ENCODE measurements at regions not wholly inside any gene's neighbourhood (a gene's known extent, or its start where the extent isn't known, plus 50 kb on each side); places are given as distances from the start of the nearest gene placed in this dataset.

- no peak overlapping the region for H3K9ac ChIP-seq (ENCODE audit: control insufficient read depth, insufficient read depth, low read length)
- ATAC-seq (no peak), FAIRE-seq (no peak), DNase-seq (ENCODE audit: low read depth, low spot score) (no peak)
- H3K9me3 ChIP-seq (replicated peaks; ENCODE audit: control insufficient read depth, insufficient read depth, low read length): no peaks in the 10 kb centered on the region
- no TSS peak for BruUV-seq (replicated peaks)
- H3K4me3 ChIP-seq: no peak overlapping the region
- no peak overlapping the region for H3K4me2 ChIP-seq (ENCODE audit: control insufficient read depth, insufficient read depth)
- H3K36me3 ChIP-seq (ENCODE audit: control insufficient read depth in 2 of 2, insufficient read depth in 2 of 2, low read length in 1 of 2): no peaks in the 10 kb centered on the region
- intact Hi-C loops (cut with micrococcal nuclease; ENCODE audit: unreplicated experiment): no loop called here
- TF ChIP-seq SMC3 (IDR thresholded peaks at IDR 0.05; ENCODE audit: borderline replicate concordance, low read length) (no peak), TCF12 (IDR thresholded peaks at IDR 0.05; ENCODE audit: low read depth, low read length) (no peak), STAT3 (IDR thresholded peaks at IDR 0.05; ENCODE audit: low read depth, low read length) (no peak), RAD51 (IDR thresholded peaks at IDR 0.05) (peak; percentile 68; the same call in 1 of the 2 replicates), BCL3 (IDR thresholded peaks at IDR 0.05; ENCODE audit: borderline replicate concordance, insufficient read depth, low read depth, low read length, poor library complexity, severe bottlenecking) (peak; percentile 22), BHLHE40 (IDR thresholded peaks at IDR 0.05; ENCODE audit: borderline replicate concordance in 1 of 2, low read depth in 2 of 2, low read length in 1 of 2) (peak in 1 of 2 experiments; percentile 18; a peak in 1 of 4 replicates)
- CTCF ChIA-PET: no interaction called here
- H2AFZ ChIP-seq (ENCODE audit: control insufficient read depth, low read depth, low read length): no peak overlapping the region
- no peaks in the 10 kb centered on the region for H3K4me1 ChIP-seq (ENCODE audit: control insufficient read depth, insufficient read depth, low read length)
- no peaks in the 10 kb centered on the region for H3K27me3 ChIP-seq (replicated peaks in 1 of 2; ENCODE audit: control insufficient read depth in 2 of 2, insufficient read depth in 2 of 2, low read length in 1 of 2)
- H4K20me1 ChIP-seq (ENCODE audit: control insufficient read depth, insufficient read depth): no peaks in the 10 kb centered on the region
- H3K27ac ChIP-seq (ENCODE audit: control insufficient read depth, insufficient read depth): no peak overlapping the region
- POLR2A ChIA-PET: no interaction called here
- no peaks in the 10 kb centered on the region for H3K79me2 ChIP-seq (ENCODE audit: control insufficient read depth, insufficient read depth, low read length)
- WGBS (ENCODE audit: insufficient coverage, insufficient replicate concordance, low lambda C conversion rate, missing lambda C conversion rate): 41% methylated on average over 17 of the region's 20 CpGs
- SMC1A ChIA-PET (ENCODE audit: uncharacterized antibody, unreplicated experiment): no interaction called here
- RAD21 ChIA-PET (ENCODE audit: unreplicated experiment): no interaction called here
- in situ Hi-C loops (cut with MboI): no loop called here
These were observed 516.9 kb downstream of the EIPR1 start for GRCh38 chr2:2860589-2861300.

Data from GM12878 (cell line).